ENCODE measurements at regions not wholly inside any gene's neighbourhood (a gene's known extent, or its start where the extent isn't known, plus 50 kb on each side); places are given as distances from the start of the nearest gene placed in this dataset.
A peak's percentile ranks its signal among the peaks of the same experiment; 100 is the strongest.
"Not testable (repeated sequence)": the region's sequence is repeated elsewhere in the genome, so short reads cannot be mapped to it uniquely, and the experiment has no call there.

GRCh38 chr6:67863346-67863745 lies 771.7 kb upstream of the ADGRB3 start:
- DNase-seq: no peak

DNA sequence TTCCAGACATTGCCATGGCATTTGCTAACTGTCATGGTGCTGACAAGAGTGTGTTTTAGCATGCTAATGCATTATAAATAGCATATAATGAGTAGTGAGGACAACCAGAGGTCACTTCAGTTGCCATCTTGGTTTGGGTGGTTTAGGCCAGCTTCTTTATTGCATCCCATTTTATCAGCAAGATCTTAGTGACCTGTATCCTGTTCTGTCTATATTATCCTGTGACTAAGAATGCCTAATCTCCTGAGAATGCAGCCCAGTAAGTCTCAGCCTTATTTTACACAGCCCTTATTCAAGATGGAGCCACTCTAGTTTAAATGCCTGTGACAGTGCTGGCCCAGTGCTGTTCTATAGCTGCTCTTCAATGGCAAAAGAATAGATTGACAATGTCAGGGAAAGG lies 781.0 kb upstream of the ADGRB3 start:
- DNase-seq: peak; percentile 1

DNA sequence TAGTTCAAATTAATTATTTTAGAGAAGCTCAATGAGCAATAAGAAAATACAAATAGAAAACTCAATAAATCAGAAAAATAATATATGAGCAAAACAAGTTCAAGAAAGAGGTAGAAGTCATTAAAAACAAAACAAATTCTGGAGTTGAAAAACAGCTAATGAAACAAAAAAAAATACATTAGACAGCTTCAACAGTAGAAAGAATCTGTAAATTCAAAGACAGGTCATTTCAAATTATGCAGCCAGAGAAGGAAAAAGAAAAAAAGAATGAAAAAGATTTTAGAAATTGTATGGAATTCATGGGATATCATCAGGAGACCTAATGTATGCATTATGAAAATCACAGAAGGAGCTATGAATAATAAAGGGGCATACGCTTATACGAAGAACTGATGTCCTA lies 795.3 kb upstream of the ADGRB3 start:
- DNase-seq: no peak

- no peak for DNase-seq
Observed at GRCh38 chr6:67825201-67825895, 809.7 kb upstream of the ADGRB3 start.

GRCh38 chr6:67818322-67818721 lies 816.8 kb upstream of the ADGRB3 start:
- DNase-seq: no peak

DNA sequence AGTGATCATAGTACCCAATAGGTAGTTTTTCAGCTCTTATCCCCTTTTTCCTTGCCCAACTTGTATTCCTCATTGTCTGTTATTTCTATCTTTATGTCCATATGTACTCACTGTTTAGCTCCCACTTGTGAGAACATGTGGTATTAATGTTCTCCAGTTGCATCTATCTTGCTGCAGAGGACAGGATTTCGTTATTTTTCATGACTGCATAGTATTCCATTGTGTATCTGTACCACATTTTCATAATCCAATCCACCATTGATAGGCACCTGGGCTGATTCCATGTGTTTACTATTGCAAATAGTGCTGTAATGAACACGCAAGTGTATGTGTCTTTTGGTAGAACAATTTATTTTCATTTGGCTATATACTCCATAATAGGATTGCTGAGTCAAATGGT lies 819.5 kb upstream of the ADGRB3 start:
- DNase-seq: no peak

DNA sequence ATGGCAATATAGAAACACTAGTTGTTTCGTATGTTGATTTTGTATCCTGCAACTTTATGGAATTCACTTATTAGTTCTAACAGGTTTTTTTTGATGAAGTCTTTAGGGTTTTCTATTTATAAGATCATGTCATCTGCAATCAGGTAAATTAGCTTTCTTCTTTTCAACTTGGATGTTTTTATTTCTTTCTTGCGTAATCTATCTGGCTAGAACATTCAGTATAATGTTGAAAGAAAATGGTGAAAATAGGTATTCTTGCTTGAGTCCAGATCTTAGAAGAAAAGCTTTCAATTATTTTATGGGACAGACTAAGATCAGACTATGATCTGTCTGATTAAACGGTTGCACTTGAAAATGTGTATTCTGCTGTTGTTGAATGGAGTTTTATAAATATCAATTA lies 820.8 kb upstream of the ADGRB3 start:
- DNase-seq: no peak

DNA sequence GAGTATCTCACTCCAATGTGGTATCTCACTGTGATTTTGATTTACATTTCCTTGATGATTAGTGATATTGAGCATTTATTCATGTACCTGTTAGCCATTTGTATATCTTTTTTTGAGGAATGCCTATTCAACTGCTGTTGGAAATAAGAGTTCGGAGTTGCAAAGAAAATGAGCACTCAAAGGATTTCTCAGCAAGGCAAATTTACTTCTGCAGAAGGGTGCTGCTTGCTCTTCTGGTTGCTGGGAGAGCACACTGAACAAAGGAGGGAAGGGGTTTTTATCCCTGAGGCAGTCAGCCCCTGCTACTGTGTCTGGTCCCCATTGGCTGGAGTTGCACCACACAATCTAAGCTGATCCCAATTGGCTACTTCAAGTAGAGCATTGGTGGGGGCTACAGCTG lies 822.4 kb upstream of the ADGRB3 start:
- no peak for DNase-seq

DNA sequence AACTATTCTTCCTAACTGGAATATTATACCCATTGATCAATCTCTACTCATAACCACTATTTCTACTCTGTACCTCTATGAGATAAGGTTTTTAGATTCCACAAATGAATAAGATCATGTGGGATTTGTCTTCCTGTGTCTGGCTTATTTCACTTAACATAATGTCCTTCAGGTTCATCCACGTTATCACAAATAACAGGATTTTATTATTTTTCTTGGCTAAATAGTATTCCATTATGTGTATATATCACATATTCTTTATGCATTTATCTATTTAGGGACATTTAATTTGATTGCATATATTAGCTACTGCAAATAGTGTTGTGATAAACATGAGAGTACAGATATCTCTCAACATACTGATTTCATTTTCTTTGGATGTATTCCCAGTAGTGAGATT lies 823.0 kb upstream of the ADGRB3 start:
- no peak for DNase-seq

GRCh38 chr6:67811239-67812037 lies 823.6 kb upstream of the ADGRB3 start:
- no peak for DNase-seq

DNA sequence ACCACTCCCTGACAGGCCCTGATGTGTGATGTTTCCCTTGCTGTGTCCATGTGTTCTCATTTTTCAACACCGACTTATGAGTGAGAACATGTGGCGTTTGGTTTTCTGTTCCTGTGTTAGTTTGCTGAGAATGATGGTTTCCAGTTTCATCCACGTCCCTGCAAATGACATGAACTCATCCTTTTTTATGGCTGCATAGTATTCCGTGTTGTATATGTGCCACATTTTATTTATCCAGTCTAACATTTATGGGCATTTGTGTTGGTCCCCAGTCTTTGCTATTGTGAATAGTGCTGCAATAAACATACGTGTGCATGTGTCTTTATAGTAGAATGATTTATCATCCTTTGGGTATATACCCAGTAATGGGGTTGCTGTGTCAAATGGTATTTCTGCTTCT lies 830.3 kb upstream of the ADGRB3 start:
- not testable (repeated sequence) for DNase-seq

DNA sequence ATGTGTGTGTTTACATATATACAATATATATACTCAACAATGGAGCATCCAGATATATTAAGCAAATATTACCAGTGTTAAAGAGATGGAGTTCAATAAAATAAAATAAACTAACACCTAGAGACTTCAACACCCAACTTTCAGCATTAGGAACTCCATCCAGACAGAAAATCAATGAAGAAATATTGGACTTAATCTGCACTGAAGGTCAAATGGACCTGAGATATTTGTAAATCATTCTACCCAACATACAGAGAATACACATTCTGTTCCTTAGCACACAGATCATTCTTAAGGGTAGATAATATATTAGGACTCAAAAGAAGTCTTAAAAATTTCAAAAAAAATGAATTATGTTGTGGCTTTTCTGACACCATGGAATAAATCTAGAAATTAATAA lies 832.3 kb upstream of the ADGRB3 start:
- no peak for DNase-seq

- DNase-seq: no peak
Observed at GRCh38 chr6:67792996-67793395, 842.1 kb upstream of the ADGRB3 start.

GRCh38 chr6:67790569-67790968 lies 844.5 kb upstream of the ADGRB3 start:
- no peak for DNase-seq

DNA sequence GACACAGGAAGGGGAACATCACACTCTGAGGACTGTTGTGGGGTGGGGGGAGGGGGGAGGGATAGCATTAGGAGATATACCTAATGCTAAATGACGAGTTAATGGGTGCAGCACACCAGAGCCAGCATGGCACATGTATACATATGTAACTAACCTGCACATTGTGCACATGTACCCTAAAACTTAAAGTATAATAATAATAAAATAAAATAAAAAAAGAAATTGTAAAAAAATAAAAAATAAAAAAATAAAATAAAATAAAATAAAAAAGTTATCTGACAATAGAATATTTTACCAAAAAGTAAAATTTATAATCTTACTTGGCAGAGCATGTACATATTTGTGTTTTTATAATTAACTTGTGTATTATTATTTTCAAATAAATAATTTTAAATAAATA lies 848.0 kb upstream of the ADGRB3 start:
- not testable (repeated sequence) for DNase-seq

GRCh38 chr6:67779876-67780275 lies 855.2 kb upstream of the ADGRB3 start:
- DNase-seq: no peak

- DNase-seq: peak; percentile 50
Observed at GRCh38 chr6:67775333-67775732, 859.7 kb upstream of the ADGRB3 start.

GRCh38 chr6:67768972-67769371 lies 866.1 kb upstream of the ADGRB3 start:
- no peak for DNase-seq

GRCh38 chr6:67767046-67767822 lies 867.8 kb upstream of the ADGRB3 start:
- DNase-seq: not testable (repeated sequence)

DNA sequence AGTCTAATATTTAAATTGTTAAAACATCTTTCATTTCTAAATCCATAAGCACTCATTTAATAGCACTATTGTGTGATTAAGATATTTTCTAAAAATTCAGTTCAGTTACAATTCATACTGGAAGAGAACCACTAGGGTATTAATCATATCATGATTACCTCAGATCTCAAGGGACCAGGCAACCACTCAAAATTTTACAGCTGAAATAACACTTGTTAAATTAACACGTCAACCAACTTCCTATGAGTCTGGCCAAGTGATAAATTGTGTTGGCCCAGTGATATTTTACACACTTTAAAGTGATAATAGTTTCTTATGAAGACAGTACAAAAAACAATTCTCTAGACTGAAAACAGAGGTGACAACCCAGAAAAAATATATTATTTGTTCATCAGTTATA lies 869.0 kb upstream of the ADGRB3 start:
- DNase-seq: peak; percentile 14

- DNase-seq: no peak
Observed at GRCh38 chr6:67759001-67759400, 876.1 kb upstream of the ADGRB3 start.

- DNase-seq: no peak
Observed at GRCh38 chr6:67757465-67758033, 877.5 kb upstream of the ADGRB3 start.

- peak; percentile 6 for DNase-seq
Observed at GRCh38 chr6:67748521-67748920, 886.6 kb upstream of the ADGRB3 start.

Measured in fibroblast of skin of abdomen (primary cell).